Pulmonary artery endothelial cell (primary cell): ENCODE measurements at regions not wholly inside any gene's neighbourhood (a gene's known extent, or its start where the extent isn't known, plus 50 kb on each side); places are given as distances from the start of the nearest gene placed in this dataset.
A peak's percentile ranks its signal among the peaks of the same experiment; 100 is the strongest.

Experiments
- DNase-seq: peaks from one replicate; pipeline ENCODE4 v3.0.0-alpha.2; 2011; ENCODE audit warnings: low read depth, low spot score

- DNase-seq, result no peak
These were observed 119.9 kb upstream of the PLEKHG7 start for GRCh38 chr12:92582893-92583292.

- no peak for DNase-seq
These were observed 120.3 kb upstream of the PLEKHG7 start for GRCh38 chr12:92582475-92582874.

GRCh38 chr12:92581604-92582003, 121.2 kb upstream of the PLEKHG7 start:
- DNase-seq, result no peak

- no peak for DNase-seq
These were observed 127.7 kb upstream of the PLEKHG7 start for GRCh38 chr12:92574911-92575570.

- no peak for DNase-seq
These were observed 128.6 kb upstream of the PLEKHG7 start for GRCh38 chr12:92574051-92574783.

GRCh38 chr12:92573104-92573503, 129.7 kb upstream of the PLEKHG7 start:
- DNase-seq, result no peak

GRCh38 chr12:92571844-92572543, 130.8 kb upstream of the PLEKHG7 start:
- DNase-seq, result no peak

GRCh38 chr12:92571169-92571568, 131.6 kb upstream of the PLEKHG7 start:
- DNase-seq, result no peak

GRCh38 chr12:92570056-92570753, 132.6 kb upstream of the PLEKHG7 start:
- DNase-seq, result peak; percentile 64

GRCh38 chr12:92568691-92569090, 134.1 kb upstream of the PLEKHG7 start:
- no peak for DNase-seq

GRCh38 chr12:92566448-92567019, 136.3 kb upstream of the PLEKHG7 start:
- no peak for DNase-seq

GRCh38 chr12:92563819-92564218, 139.0 kb upstream of the PLEKHG7 start:
- no peak for DNase-seq

- no peak for DNase-seq
These were observed 140.6 kb upstream of the PLEKHG7 start for GRCh38 chr12:92562063-92562734.

GRCh38 chr12:92561543-92561899, 141.3 kb upstream of the PLEKHG7 start:
- no peak for DNase-seq

GRCh38 chr12:92560713-92561542, 141.9 kb upstream of the PLEKHG7 start:
- no peak for DNase-seq

- no peak for DNase-seq
These were observed 144.0 kb upstream of the PLEKHG7 start for GRCh38 chr12:92558806-92559205.

- DNase-seq, result no peak
These were observed 144.5 kb upstream of the PLEKHG7 start for GRCh38 chr12:92558215-92558773.

- no peak for DNase-seq
These were observed 145.4 kb upstream of the PLEKHG7 start for GRCh38 chr12:92557422-92557724.

- no peak for DNase-seq
These were observed 146.0 kb upstream of the PLEKHG7 start for GRCh38 chr12:92556637-92557421.
